H1 (cell line): ENCODE measurements at regions not wholly inside any gene's neighbourhood (a gene's known extent, or its start where the extent isn't known, plus 50 kb on each side); places are given as distances from the start of the nearest gene placed in this dataset.
A peak's percentile ranks its signal among the peaks of the same experiment; 100 is the strongest.

Source experiments
- CTCF ChIA-PET: fragments of 300-600 bp; sonication (Branson Sonifier 250); formaldehyde crosslinking; loops from one replicate; lab custom pipeline; 2021; ENCODE audit not compliant: partially characterized antibody; lab: Charles Lee
- POLR2A ChIA-PET: fragments of 300-600 bp; sonication (Branson Sonifier 250); formaldehyde crosslinking; loops from one replicate; lab custom pipeline; 2021; ENCODE audit warnings: inconsistent platforms; ENCODE audit not compliant: partially characterized antibody; lab: Charles Lee
- DNase-seq, 2 experiments: peaks; one replicate each; pipeline versions ENCODE4 v3.0.0 to v3.0.0-alpha.2; 2010 to 2022; ENCODE audit warnings: low spot score in 2 of 2, low read depth in 1 of 2, mixed read lengths in 1 of 2
- FAIRE-seq: peaks from 2 replicates; lab custom pipeline; 2011; peaks lifted over from hg19 to GRCh38; lab: Jason Lieb, UNC
- H2AFZ ChIP-seq: 2 replicates; pipeline ENCODE4 v1.8.1; 2012; ENCODE audit warnings: low read length, inconsistent platforms
- H2AK5ac ChIP-seq: 2 replicates; pipeline ENCODE4 v1.6.1; 2013; ENCODE audit warnings: low read depth, low read length
- H2BK120ac ChIP-seq: replicated peaks from 2 replicates; pipeline ENCODE3; 2013; ENCODE audit warnings: low read depth, low read length, inconsistent platforms
- H2BK12ac ChIP-seq: 2 replicates; pipeline ENCODE4 v1.6.1; 2013; ENCODE audit warnings: low read depth, low read length
- H2BK15ac ChIP-seq: 2 replicates; pipeline ENCODE4 v1.6.1; 2013; ENCODE audit warnings: low read length
- H2BK20ac ChIP-seq: 2 replicates; pipeline ENCODE4 v1.6.1; 2013; ENCODE audit warnings: low read length
- H2BK5ac ChIP-seq: 2 replicates; pipeline ENCODE4 v1.6.1; 2013; ENCODE audit warnings: low read depth, low read length
- H3K14ac ChIP-seq: 2 replicates; pipeline ENCODE4 v1.6.1; 2013; ENCODE audit warnings: inconsistent platforms; ENCODE audit not compliant: insufficient read length
- H3K18ac ChIP-seq: 2 replicates; pipeline ENCODE4 v1.6.1; 2013; ENCODE audit warnings: low read length; ENCODE audit errors: extremely low read depth
- H3K23ac ChIP-seq: 2 replicates; pipeline ENCODE4 v1.6.1; 2013; ENCODE audit warnings: inconsistent platforms; ENCODE audit not compliant: insufficient read length
- H3K23me2 ChIP-seq: 2 replicates; pipeline ENCODE4 v1.6.1; 2013; ENCODE audit warnings: low read depth, low read length
- H3K27ac ChIP-seq: 2 replicates; pipeline ENCODE4 v1.6.1; 2011; ENCODE audit warnings: low read depth, low read length, inconsistent platforms
- H3K27me3 ChIP-seq, 4 experiments: replicated peaks in 1 of 4; 1 replicate in 1 of 4; 2 replicates in 3 of 4; pipeline versions ENCODE4 v1.6.1 to v1.8.1; 2011 to 2013; ENCODE audit warnings: low read length in 3 of 4, mild to moderate bottlenecking in 3 of 4, inconsistent platforms in 2 of 4, mixed read lengths in 2 of 4, moderate library complexity in 1 of 4; ENCODE audit not compliant: control insufficient read depth in 3 of 4, insufficient read depth in 3 of 4; ENCODE audit errors: extremely low read depth in 1 of 4
- H3K36me3 ChIP-seq, 4 experiments: 2 replicates each; pipeline versions ENCODE4 v1.6.1 to v1.8.1; 2011 to 2013; ENCODE audit warnings: mild to moderate bottlenecking in 4 of 4, low read length in 3 of 4, moderate library complexity in 2 of 4, control low read depth in 1 of 4, inconsistent platforms in 1 of 4; ENCODE audit not compliant: insufficient read depth in 4 of 4, control insufficient read depth in 2 of 4
- H3K4ac ChIP-seq: replicated peaks from 2 replicates; pipeline ENCODE3; 2013; ENCODE audit warnings: low read length, low read depth, mixed read lengths, inconsistent platforms; ENCODE audit not compliant: insufficient read length
- H3K4me1 ChIP-seq, 4 experiments: replicated peaks in 1 of 4; 1 replicate in 1 of 4; 2 replicates in 3 of 4; pipeline versions ENCODE4 v1.6.1 to v1.8.1; 2011 to 2013; ENCODE audit warnings: low read length in 3 of 4, inconsistent platforms in 2 of 4, mixed read lengths in 1 of 4; ENCODE audit not compliant: insufficient read depth in 4 of 4, control insufficient read depth in 3 of 4
- H3K4me2 ChIP-seq, 2 experiments: 2 replicates each; pipeline versions ENCODE4 v1.6.1 to v1.8.1; 2011 to 2013; ENCODE audit warnings: low read depth in 2 of 2, low read length in 2 of 2, control low read depth in 1 of 2, inconsistent platforms in 1 of 2, mild to moderate bottlenecking in 1 of 2; ENCODE audit not compliant: insufficient read depth in 1 of 2
- H3K4me3 ChIP-seq, 4 experiments: fragments of 200-600, 300-600 bp in 1 of 4; sonication (generic), shearing (Covaris generic), sonication (Bioruptor Twin) in 1 of 4; 2 replicates each; pipeline versions ENCODE4 v1.5.1 to v1.8.1; 2011 to 2016; ENCODE audit warnings: low read length in 4 of 4, low read depth in 3 of 4, control low read depth in 2 of 4, inconsistent platforms in 2 of 4, mild to moderate bottlenecking in 2 of 4, mixed read lengths in 1 of 4, moderate library complexity in 1 of 4; ENCODE audit not compliant: insufficient read depth in 2 of 4; ENCODE audit errors: extremely low read depth in 1 of 4
- H3K56ac ChIP-seq: replicated peaks from 2 replicates; pipeline ENCODE3; 2013; ENCODE audit warnings: low read depth, mild to moderate bottlenecking, mixed read lengths, low read length, inconsistent platforms; ENCODE audit not compliant: insufficient read length
- H3K79me1 ChIP-seq: 2 replicates; pipeline ENCODE4 v1.6.1; 2013; ENCODE audit warnings: low read depth, low read length, control low read depth
- H3K79me2 ChIP-seq, 2 experiments: 2 replicates each; pipeline versions ENCODE4 v1.6.1 to v1.8.1; 2012 to 2013; ENCODE audit warnings: low read length in 2 of 2, mild to moderate bottlenecking in 2 of 2, inconsistent platforms in 1 of 2; ENCODE audit not compliant: insufficient read depth in 2 of 2, control insufficient read depth in 1 of 2
- H3K9ac ChIP-seq, 4 experiments: replicated peaks in 1 of 4; 1 replicate in 1 of 4; 2 replicates in 3 of 4; pipeline versions ENCODE4 v1.6.1 to v1.8.1; 2011 to 2013; ENCODE audit warnings: low read depth in 3 of 4, low read length in 3 of 4, control low read depth in 2 of 4, mild to moderate bottlenecking in 2 of 4, moderate library complexity in 2 of 4, inconsistent platforms in 1 of 4; ENCODE audit errors: extremely low read depth in 1 of 4
- H3K9me3 ChIP-seq, 2 experiments: 2 replicates each; pipeline versions ENCODE4 v1.6.1 to v1.8.1; 2012 to 2013; ENCODE audit warnings: mild to moderate bottlenecking in 2 of 2, moderate library complexity in 2 of 2, control low read depth in 1 of 2, inconsistent platforms in 1 of 2, low read depth in 1 of 2, low read length in 1 of 2, mixed read lengths in 1 of 2; ENCODE audit not compliant: insufficient read depth in 2 of 2
- H4K20me1 ChIP-seq, 2 experiments: replicated peaks in 1 of 2; 2 replicates each; pipeline versions ENCODE3 to v1.8.1; 2011 to 2013; ENCODE audit warnings: inconsistent platforms in 2 of 2, low read length in 2 of 2, mild to moderate bottlenecking in 1 of 2; ENCODE audit not compliant: insufficient read depth in 2 of 2, control insufficient read depth in 1 of 2
- H4K5ac ChIP-seq: 2 replicates; pipeline ENCODE4 v1.6.1; 2013; ENCODE audit warnings: low read length, low read depth, mixed read lengths, inconsistent platforms; ENCODE audit not compliant: insufficient read length
- H4K8ac ChIP-seq: 2 replicates; pipeline ENCODE4 v1.8.0; 2013; ENCODE audit warnings: mild to moderate bottlenecking, moderate library complexity, low read length, inconsistent platforms; ENCODE audit not compliant: insufficient read depth; ENCODE audit errors: extremely low read depth
- H4K91ac ChIP-seq: replicated peaks from 2 replicates; pipeline ENCODE3; 2013; ENCODE audit warnings: low read length, mixed read lengths, inconsistent platforms; ENCODE audit not compliant: insufficient read length
- CHD1 ChIP-seq: IDR thresholded peaks from 2 replicates; pipeline ENCODE4 v1.6.1; 2012; ENCODE audit warnings: low read depth, low read length, improper control_type of control experiment
- KDM5A ChIP-seq: fragments of 200-600 bp; IDR thresholded peaks from 2 replicates; pipeline ENCODE4 v1.7.1; 2012; ENCODE audit warnings: mild to moderate bottlenecking, low read length, inconsistent platforms, mixed read lengths
- RNF2 ChIP-seq: fragments of 200-900, 300-1000 bp; sonication (generic); IDR thresholded peaks from 2 replicates; pipeline ENCODE4 v1.7.1; 2016; ENCODE audit warnings: borderline replicate concordance, low read depth, mild to moderate bottlenecking, antibody characterized with exemption, low read length; ENCODE audit not compliant: poor library complexity, severe bottlenecking; ENCODE audit errors: missing control alignments
- TEAD4 ChIP-seq: IDR thresholded peaks from 2 replicates; pipeline ENCODE4 v1.6.1; 2012; ENCODE audit warnings: low read depth, low read length, inconsistent platforms, mixed read lengths
- YY1 ChIP-seq: IDR thresholded peaks from 2 replicates; pipeline ENCODE4 v1.6.1; 2011; ENCODE audit warnings: low read depth, mild to moderate bottlenecking, low read length
- WGBS, 2 experiments: shearing (Covaris generic) in 1 of 2; methylation state at CpG; one replicate each; pipeline versions ENCODE4 v1.1.6 to v1.1.7; 2013 to 2015; ENCODE audit warnings: low lambda C conversion rate in 2 of 2, mixed read lengths in 2 of 2, inconsistent platforms in 1 of 2, low coverage in 1 of 2, missing lambda C conversion rate in 1 of 2; ENCODE audit not compliant: insufficient replicate concordance in 2 of 2, insufficient coverage in 1 of 2, insufficient read length in 1 of 2; ENCODE audit errors: extremely low coverage in 1 of 2, missing lambda C conversion rate in 1 of 2; 5-methylcytosine and 5-hydroxymethylcytosine counted together

DNA sequence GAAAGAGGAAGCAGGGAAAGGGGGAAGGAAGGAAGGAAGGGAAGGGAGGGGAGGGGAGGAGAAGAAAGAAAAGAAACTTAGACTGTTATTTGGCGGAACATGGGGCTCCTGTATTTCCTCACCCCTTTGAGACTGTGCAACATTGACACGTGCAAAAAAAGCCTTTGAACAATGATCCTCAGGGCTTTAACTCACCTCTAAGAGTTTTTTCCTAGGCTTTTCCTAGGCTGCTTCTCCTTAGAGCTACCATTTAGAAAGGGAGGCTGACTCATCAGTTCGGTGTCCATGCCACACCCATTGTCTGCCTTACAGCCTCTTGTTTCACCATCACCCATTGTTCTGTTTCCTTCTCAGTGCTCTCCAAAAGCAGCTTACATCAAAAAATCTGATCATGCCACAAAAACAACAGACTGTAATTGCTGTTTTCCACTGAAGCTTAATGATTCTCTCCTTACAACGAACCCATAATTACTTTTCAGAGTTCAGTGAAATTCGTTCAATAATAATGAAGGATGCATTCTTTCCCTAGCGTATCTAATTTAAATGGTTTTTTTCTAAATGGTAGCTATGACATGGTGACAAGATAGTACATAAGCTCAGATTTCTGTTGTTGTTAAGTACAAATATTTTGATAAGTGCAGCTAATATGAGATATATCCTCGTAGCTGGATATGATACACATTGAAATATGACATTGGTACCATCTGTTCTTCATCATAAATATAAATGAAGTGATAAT lies 90.8 kb downstream of the PRLHR start:
- H2BK5ac ChIP-seq = no peak overlapping the region
- H2AFZ ChIP-seq = peak overlapping the region; percentile 13; the same call in 1 of the 2 replicates
- no peaks in the 10 kb centered on the region for H4K20me1 ChIP-seq
- no peak for FAIRE-seq
- H3K9ac ChIP-seq = no peak overlapping the region
- H3K36me3 ChIP-seq = no peaks in the 10 kb centered on the region
- no peak overlapping the region for H3K56ac ChIP-seq
- no peaks in the 10 kb centered on the region for H3K79me2 ChIP-seq
- H4K5ac ChIP-seq = no peak overlapping the region
- ChIA-PET CTCF (interaction anchor here (0.9 to 1.0 kb wide), 2 partner anchors 33 to 46 kb away, joined by 3 to 5 read pairs; no protein-coding TSS in a partner anchor), POLR2A (no interaction called here)
- no peak overlapping the region for H3K23ac ChIP-seq
- H3K4me1 ChIP-seq = no peaks in the 10 kb centered on the region
- H3K4me3 ChIP-seq = no peak overlapping the region
- 72% methylated on average over 7 of the region's 7 CpGs; no CpG with 5 or more reads in 1 of the 2 experiments for WGBS, 2 experiments
- H3K9me3 ChIP-seq = no peaks in the 10 kb centered on the region
- H2BK12ac ChIP-seq = no peak overlapping the region
- H3K27ac ChIP-seq = no peak overlapping the region
- H2BK15ac ChIP-seq = no peak overlapping the region
- H3K27me3 ChIP-seq = no peaks in the 10 kb centered on the region
- no peak overlapping the region for H3K18ac ChIP-seq
- no peak overlapping the region for H3K4ac ChIP-seq
- H2BK20ac ChIP-seq = no peak overlapping the region
- H3K4me2 ChIP-seq = no peak overlapping the region
- H4K8ac ChIP-seq = no peak overlapping the region
- no peak overlapping the region for H2BK120ac ChIP-seq
- DNase-seq = no peak
- no peaks in the 10 kb centered on the region for H3K23me2 ChIP-seq
- no peak overlapping the region for H4K91ac ChIP-seq
- H3K14ac ChIP-seq = no peak overlapping the region
- no peak overlapping the region for H2AK5ac ChIP-seq
- H3K79me1 ChIP-seq = no peaks in the 10 kb centered on the region
- TF ChIP-seq TEAD4 (no peak), YY1 (no peak), CHD1 (no peak), RNF2 (no peak), KDM5A (no peak)
